Gastrocnemius medialis (tissue), 4 donors: ENCODE measurements at regions not wholly inside any gene's neighbourhood (a gene's known extent, or its start where the extent isn't known, plus 50 kb on each side); places are given as distances from the start of the nearest gene placed in this dataset.

Experiments
- POLR2A ChIP-seq, 2 donors: fragments of 450-650 bp; IDR thresholded peaks; one replicate each; pipeline ENCODE4 v1.6.1; 2017; ENCODE audit warnings: antibody characterized with exemption in 2 of 2, mild to moderate bottlenecking in 2 of 2, moderate library complexity in 2 of 2
- TF ChIP-seq, protein P1 (sequence below), 5 experiments: fragments of 450-650 bp in 3 of 5; fragments of 200-600 bp in 2 of 5; sonication (generic) in 2 of 5; IDR thresholded peaks in 4 of 5; conservative IDR thresholded peaks in 1 of 5; 1 replicate in 4 of 5; 2 replicates in 1 of 5; pipeline ENCODE4 v1.5.1; 2016 to 2019; ENCODE audit warnings: antibody characterized with exemption in 5 of 5, mild to moderate bottlenecking in 3 of 5, moderate library complexity in 3 of 5

DNA sequence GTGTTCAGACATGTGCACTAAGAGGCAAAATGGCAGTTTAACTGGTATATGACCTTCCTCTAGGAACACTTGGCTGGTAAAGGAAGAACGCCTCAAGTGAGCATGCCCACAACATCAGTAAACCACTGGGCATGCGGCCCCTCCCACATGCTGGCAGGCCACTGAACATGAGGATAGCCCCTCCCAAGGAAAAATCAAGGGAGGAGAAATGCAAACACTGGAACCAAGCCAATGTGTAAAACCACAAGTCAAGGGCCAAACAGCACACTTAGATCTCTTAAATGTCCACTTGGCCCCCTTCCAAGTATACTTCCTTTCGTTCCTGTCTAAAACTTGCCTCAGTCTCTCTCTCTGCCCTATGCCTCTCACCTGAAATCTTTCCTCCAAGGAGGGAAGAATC, 980.8 kb downstream of the TSN start:
- TF ChIP-seq, protein P1, sequence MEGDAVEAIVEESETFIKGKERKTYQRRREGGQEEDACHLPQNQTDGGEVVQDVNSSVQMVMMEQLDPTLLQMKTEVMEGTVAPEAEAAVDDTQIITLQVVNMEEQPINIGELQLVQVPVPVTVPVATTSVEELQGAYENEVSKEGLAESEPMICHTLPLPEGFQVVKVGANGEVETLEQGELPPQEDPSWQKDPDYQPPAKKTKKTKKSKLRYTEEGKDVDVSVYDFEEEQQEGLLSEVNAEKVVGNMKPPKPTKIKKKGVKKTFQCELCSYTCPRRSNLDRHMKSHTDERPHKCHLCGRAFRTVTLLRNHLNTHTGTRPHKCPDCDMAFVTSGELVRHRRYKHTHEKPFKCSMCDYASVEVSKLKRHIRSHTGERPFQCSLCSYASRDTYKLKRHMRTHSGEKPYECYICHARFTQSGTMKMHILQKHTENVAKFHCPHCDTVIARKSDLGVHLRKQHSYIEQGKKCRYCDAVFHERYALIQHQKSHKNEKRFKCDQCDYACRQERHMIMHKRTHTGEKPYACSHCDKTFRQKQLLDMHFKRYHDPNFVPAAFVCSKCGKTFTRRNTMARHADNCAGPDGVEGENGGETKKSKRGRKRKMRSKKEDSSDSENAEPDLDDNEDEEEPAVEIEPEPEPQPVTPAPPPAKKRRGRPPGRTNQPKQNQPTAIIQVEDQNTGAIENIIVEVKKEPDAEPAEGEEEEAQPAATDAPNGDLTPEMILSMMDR (IDR thresholded peaks at IDR 0.05 in 4 of 5, conservative IDR thresholded peaks at IDR 0.05 in 1 of 5), result no peak
- TF ChIP-seq POLR2A (IDR thresholded peaks at IDR 0.05), result no peak
